ENCODE measurements at regions not wholly inside any gene's neighbourhood (a gene's known extent, or its start where the extent isn't known, plus 50 kb on each side); places are given as distances from the start of the nearest gene placed in this dataset.

- TF ChIP-seq USF2 (IDR thresholded peaks at IDR 0.05; ENCODE audit: low read depth, low read length) (no peak), USF2 (CRISPR knock-in tag; IDR thresholded peaks at IDR 0.05; ENCODE audit: borderline replicate concordance) (no peak), SNAPC4 (CRISPR knock-in tag; IDR thresholded peaks at IDR 0.05) (no peak)
- TF ChIP-seq, protein P1, sequence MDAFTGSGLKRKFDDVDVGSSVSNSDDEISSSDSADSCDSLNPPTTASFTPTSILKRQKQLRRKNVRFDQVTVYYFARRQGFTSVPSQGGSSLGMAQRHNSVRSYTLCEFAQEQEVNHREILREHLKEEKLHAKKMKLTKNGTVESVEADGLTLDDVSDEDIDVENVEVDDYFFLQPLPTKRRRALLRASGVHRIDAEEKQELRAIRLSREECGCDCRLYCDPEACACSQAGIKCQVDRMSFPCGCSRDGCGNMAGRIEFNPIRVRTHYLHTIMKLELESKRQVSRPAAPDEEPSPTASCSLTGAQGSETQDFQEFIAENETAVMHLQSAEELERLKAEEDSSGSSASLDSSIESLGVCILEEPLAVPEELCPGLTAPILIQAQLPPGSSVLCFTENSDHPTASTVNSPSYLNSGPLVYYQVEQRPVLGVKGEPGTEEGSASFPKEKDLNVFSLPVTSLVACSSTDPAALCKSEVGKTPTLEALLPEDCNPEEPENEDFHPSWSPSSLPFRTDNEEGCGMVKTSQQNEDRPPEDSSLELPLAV (CRISPR knock-in tag; conservative IDR thresholded peaks at IDR 0.05; ENCODE audit: low read depth): no peak
Observed at GRCh38 chr7:149696280-149696679, 77.1 kb downstream of the ZNF467 start (continued).

Measured in HepG2 (cell line).